ENCODE measurements at regions not wholly inside any gene's neighbourhood (a gene's known extent, or its start where the extent isn't known, plus 50 kb on each side); places are given as distances from the start of the nearest gene placed in this dataset.

GRCh38 chr2:75959724-75960471, 249.2 kb upstream of the GCFC2 start:
- peaks cover 3% of the 10 kb centered on the region; the same call in 1 of the 2 replicates for H3K4me1 ChIP-seq (ENCODE audit: insufficient read depth, low read length)
- H3K9ac ChIP-seq (ENCODE audit: low read depth, low read length), result no peak overlapping the region
- no peaks in the 10 kb centered on the region for H3K9me3 ChIP-seq (ENCODE audit: control insufficient read depth, insufficient read depth, low read length)
- H3K36me3 ChIP-seq (ENCODE audit: insufficient read depth, low read length), result no peaks in the 10 kb centered on the region

- H3K36me3 ChIP-seq (ENCODE audit: insufficient read depth, low read length), result no peaks in the 10 kb centered on the region
- peaks cover 3% of the 10 kb centered on the region; the same call in 1 of the 2 replicates for H3K4me1 ChIP-seq (ENCODE audit: insufficient read depth, low read length)
- no peak overlapping the region for H3K9ac ChIP-seq (ENCODE audit: low read depth, low read length)
Observed at GRCh38 chr2:75954761-75955160, 244.0 kb upstream of the GCFC2 start.

DNA sequence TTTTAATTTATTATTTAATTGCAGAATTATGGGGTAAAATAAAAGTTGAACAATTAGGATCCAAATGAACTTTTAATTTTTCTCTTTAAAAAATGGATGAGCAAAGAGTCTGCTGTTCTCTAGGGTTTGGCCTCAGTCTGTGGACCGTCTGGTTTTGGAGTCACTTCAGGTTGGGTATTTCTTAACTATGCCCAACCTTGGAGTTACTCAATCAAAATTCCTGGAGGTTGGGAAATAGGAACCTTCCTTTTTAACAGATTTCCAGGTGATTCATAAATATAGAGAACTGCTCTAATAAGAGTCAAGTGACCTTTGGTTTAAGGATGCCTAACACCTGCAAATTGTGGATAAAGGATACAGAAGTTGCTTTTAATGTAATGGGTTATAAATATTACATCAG, 241.5 kb upstream of the GCFC2 start:
- H3K4me1 ChIP-seq (ENCODE audit: insufficient read depth, low read length), result no peaks in the 10 kb centered on the region
- H3K36me3 ChIP-seq (ENCODE audit: insufficient read depth, low read length), result no peaks in the 10 kb centered on the region
- no peak overlapping the region for H3K9ac ChIP-seq (ENCODE audit: low read depth, low read length)
- no peaks in the 10 kb centered on the region for H3K9me3 ChIP-seq (ENCODE audit: control insufficient read depth, insufficient read depth, low read length)

More at GRCh38 chr2:75954761-75955160, 244.0 kb upstream of the GCFC2 start:
- H3K9me3 ChIP-seq (ENCODE audit: control insufficient read depth, insufficient read depth, low read length), result no peaks in the 10 kb centered on the region

DNA sequence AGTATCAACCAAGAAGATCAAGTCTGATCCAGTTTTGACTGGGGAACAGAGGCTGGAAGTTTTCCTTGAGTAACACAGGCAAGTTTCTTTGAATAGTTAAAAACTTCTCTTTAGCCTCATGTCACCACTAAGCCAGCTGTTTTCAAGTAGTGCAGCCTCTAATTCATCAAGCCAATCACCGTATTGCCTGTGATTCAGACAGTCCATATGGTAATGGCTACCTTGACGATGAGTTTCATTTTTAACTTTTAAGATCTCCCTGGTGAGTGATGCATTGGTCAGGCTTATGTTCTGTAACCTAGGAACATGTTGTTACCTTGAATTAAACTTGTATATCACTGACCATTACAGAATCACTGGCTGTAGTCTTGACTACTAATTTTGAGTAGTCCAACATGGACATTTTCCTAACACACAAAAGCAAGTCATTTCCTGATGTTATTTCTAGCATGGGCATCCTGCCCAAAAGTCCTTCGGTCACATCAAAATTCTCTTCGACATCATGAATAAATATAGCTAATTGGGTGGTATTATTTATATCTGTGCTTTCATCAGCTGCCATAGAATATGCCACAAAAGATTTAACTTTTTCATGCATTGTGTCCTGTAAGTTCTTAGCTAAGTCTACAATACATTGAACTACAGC, 238.8 kb upstream of the GCFC2 start:
- Histone ChIP-seq H3K4me1 (ENCODE audit: insufficient read depth, low read length) (no peaks in the 10 kb centered on the region), H3K9ac (ENCODE audit: low read depth, low read length) (no peak overlapping the region), H3K9me3 (ENCODE audit: control insufficient read depth, insufficient read depth, low read length) (no peaks in the 10 kb centered on the region; the same call in 1 of the 2 replicates), H3K36me3 (ENCODE audit: insufficient read depth, low read length) (no peaks in the 10 kb centered on the region)

DNA sequence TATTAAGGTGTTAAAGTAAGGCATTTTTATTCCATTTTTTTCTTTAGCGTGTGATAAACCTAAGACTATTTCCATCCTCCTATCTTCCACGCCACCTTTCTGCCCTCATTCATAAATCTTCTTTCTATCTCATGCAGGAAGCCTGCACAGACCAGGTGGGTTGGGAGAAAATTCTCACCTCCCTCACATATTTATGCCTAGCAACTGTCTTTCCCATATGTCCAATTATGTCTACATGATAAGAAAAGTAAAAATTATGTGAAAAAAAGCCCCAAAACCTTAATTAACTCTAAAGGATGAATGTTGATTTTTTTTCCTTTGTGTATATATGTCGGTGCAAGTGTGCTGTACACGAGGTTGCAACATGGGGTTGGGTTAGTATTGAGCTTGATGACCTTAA, 225.6 kb upstream of the GCFC2 start:
- no peaks in the 10 kb centered on the region; the same call in 1 of the 2 replicates for H3K9me3 ChIP-seq (ENCODE audit: control insufficient read depth, insufficient read depth, low read length)
- no peaks in the 10 kb centered on the region for H3K4me1 ChIP-seq (ENCODE audit: insufficient read depth, low read length)
- no peak overlapping the region for H3K9ac ChIP-seq (ENCODE audit: low read depth, low read length)
- no peaks in the 10 kb centered on the region for H3K36me3 ChIP-seq (ENCODE audit: insufficient read depth, low read length)

DNA sequence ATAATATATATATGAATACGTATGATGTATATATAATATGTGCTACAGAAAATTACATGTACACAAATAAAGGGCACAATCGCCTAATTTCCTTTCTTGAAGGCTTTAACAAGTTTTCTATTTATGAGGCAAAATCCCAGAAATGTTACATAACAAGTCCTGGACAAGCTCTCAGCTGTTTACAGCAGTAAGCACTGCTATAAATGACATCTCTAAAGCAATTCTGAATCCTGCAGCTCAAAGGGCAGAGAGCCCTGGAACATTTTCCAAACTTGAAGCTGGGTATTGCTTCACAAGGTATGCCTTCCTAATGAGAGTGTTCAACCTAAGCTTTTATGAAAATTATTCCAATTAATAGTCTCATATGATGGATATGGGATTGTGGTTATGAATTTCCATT, 222.3 kb upstream of the GCFC2 start:
- H3K9me3 ChIP-seq (ENCODE audit: control insufficient read depth, insufficient read depth, low read length), result no peaks in the 10 kb centered on the region
- H3K4me1 ChIP-seq (ENCODE audit: insufficient read depth, low read length), result no peaks in the 10 kb centered on the region
- no peaks in the 10 kb centered on the region for H3K36me3 ChIP-seq (ENCODE audit: insufficient read depth, low read length)
- H3K9ac ChIP-seq (ENCODE audit: low read depth, low read length), result no peak overlapping the region

DNA sequence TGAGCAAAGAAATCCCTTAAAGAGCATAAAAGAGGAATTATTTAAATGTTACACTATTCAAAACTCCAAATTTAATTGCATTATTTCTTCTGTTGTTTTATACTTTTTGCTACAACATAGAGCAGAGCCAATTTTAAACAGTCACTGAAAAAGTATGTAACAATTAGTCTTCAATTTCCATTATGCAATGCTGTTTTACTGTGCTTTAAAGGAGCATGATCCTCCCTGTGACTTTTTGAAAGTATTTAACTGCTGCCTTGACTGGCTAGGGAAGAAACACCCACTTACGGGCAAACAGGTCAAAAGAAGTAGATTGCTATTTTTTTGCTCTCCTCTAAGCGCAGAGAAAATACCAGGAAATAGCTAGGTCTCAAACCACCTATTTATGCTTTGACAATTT, 217.4 kb upstream of the GCFC2 start:
- no peaks in the 10 kb centered on the region for H3K36me3 ChIP-seq (ENCODE audit: insufficient read depth, low read length)
- no peaks in the 10 kb centered on the region for H3K9me3 ChIP-seq (ENCODE audit: control insufficient read depth, insufficient read depth, low read length)
- no peak overlapping the region for H3K9ac ChIP-seq (ENCODE audit: low read depth, low read length)
- no peaks in the 10 kb centered on the region for H3K4me1 ChIP-seq (ENCODE audit: insufficient read depth, low read length)

- H3K9ac ChIP-seq (ENCODE audit: low read depth, low read length), result no peak overlapping the region
- 0 out of 2 replicates have a peak, but pooled peaks cover 10% of the 10 kb centered on the region for H3K4me1 ChIP-seq (ENCODE audit: insufficient read depth, low read length)
- H3K9me3 ChIP-seq (ENCODE audit: control insufficient read depth, insufficient read depth, low read length), result no peaks in the 10 kb centered on the region
- no peaks in the 10 kb centered on the region for H3K36me3 ChIP-seq (ENCODE audit: insufficient read depth, low read length)
Observed at GRCh38 chr2:75925331-75926024, 214.8 kb upstream of the GCFC2 start.

- Histone ChIP-seq H3K9ac (ENCODE audit: low read depth, low read length) (no peak overlapping the region), H3K9me3 (ENCODE audit: control insufficient read depth, insufficient read depth, low read length) (no peaks in the 10 kb centered on the region), H3K36me3 (ENCODE audit: insufficient read depth, low read length) (no peaks in the 10 kb centered on the region), H3K4me1 (ENCODE audit: insufficient read depth, low read length) (0 out of 2 replicates have a peak, but pooled peaks cover 10% of the 10 kb centered on the region)
Observed at GRCh38 chr2:75922191-75922590, 211.5 kb upstream of the GCFC2 start.

- Histone ChIP-seq H3K36me3 (ENCODE audit: insufficient read depth, low read length) (no peaks in the 10 kb centered on the region), H3K9me3 (ENCODE audit: control insufficient read depth, insufficient read depth, low read length) (no peaks in the 10 kb centered on the region), H3K9ac (ENCODE audit: low read depth, low read length) (peak overlapping the region; percentile 32), H3K4me1 (ENCODE audit: insufficient read depth, low read length) (0 out of 2 replicates have a peak, but pooled peaks cover 10% of the 10 kb centered on the region)
Observed at GRCh38 chr2:75920859-75921551, 210.3 kb upstream of the GCFC2 start.

- H3K9me3 ChIP-seq (ENCODE audit: control insufficient read depth, insufficient read depth, low read length), result no peaks in the 10 kb centered on the region
- H3K36me3 ChIP-seq (ENCODE audit: insufficient read depth, low read length), result no peaks in the 10 kb centered on the region
- no peak overlapping the region for H3K9ac ChIP-seq (ENCODE audit: low read depth, low read length)
- 0 out of 2 replicates have a peak, but pooled peaks cover 5% of the 10 kb centered on the region for H3K4me1 ChIP-seq (ENCODE audit: insufficient read depth, low read length)
Observed at GRCh38 chr2:75915851-75916634, 205.3 kb upstream of the GCFC2 start.

DNA sequence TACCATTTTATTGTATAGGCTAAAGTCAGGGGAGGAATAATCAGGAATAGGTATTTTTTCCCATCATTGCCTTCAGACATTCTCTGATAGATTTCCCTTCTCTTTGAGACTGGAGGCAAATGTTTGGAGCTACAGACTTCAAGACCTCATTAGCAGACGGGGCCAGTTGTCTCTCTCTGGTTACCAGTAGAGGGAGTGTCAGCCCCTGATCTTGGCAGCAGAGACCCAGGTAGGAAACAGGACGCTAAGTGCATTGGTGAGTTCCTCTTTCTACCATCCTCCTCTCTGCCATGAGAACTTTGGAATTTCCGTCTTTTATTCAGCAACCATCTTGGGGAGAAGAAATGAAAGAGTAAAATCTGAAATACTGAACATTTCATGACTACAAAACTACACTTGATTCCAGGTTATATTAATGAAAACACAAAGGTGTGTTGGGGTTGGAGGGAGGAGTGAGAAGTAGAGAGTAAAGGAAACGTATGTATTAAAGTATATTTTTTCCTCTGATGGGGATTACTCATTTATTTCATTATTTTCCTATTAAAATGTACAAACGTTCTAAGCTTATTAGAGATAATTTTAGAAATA, 186.2 kb upstream of the GCFC2 start:
- Histone ChIP-seq H3K36me3 (ENCODE audit: insufficient read depth, low read length) (no peaks in the 10 kb centered on the region), H3K9ac (ENCODE audit: low read depth, low read length) (no peak overlapping the region), H3K9me3 (ENCODE audit: control insufficient read depth, insufficient read depth, low read length) (no peaks in the 10 kb centered on the region), H3K4me1 (ENCODE audit: insufficient read depth, low read length) (no peaks in the 10 kb centered on the region)

GRCh38 chr2:75894170-75894569, 183.5 kb upstream of the GCFC2 start:
- H3K4me1 ChIP-seq (ENCODE audit: insufficient read depth, low read length), result no peaks in the 10 kb centered on the region
- no peaks in the 10 kb centered on the region for H3K36me3 ChIP-seq (ENCODE audit: insufficient read depth, low read length)
- no peaks in the 10 kb centered on the region for H3K9me3 ChIP-seq (ENCODE audit: control insufficient read depth, insufficient read depth, low read length)
- no peak overlapping the region for H3K9ac ChIP-seq (ENCODE audit: low read depth, low read length)

Data from ES-I3 (cell line).